Nephron (organoid): ENCODE measurements at regions not wholly inside any gene's neighbourhood (a gene's known extent, or its start where the extent isn't known, plus 50 kb on each side); places are given as distances from the start of the nearest gene placed in this dataset.

ENCODE experiments used
- H3K27ac Mint-ChIP-seq, 3 experiments: 2 replicates each; pipeline ENCODE4 v1.8.0; 2020; ENCODE audit warnings: mixed read lengths in 3 of 3, mild to moderate bottlenecking in 2 of 3, moderate library complexity in 1 of 3
- H3K27me3 Mint-ChIP-seq: 2 replicates; pipeline ENCODE4 v1.8.0; 2021; ENCODE audit warnings: low read depth, mild to moderate bottlenecking, moderate library complexity, mixed read lengths
- H3K36me3 Mint-ChIP-seq: 2 replicates; pipeline ENCODE4 v1.8.0; 2020; ENCODE audit warnings: low read depth, mixed read lengths
- H3K4me1 Mint-ChIP-seq: 2 replicates; pipeline ENCODE4 v1.8.0; 2020; ENCODE audit warnings: mixed read lengths
- H3K4me3 Mint-ChIP-seq, 3 experiments: 2 replicates each; pipeline ENCODE4 v1.8.0; 2020; ENCODE audit warnings: mild to moderate bottlenecking in 3 of 3, mixed read lengths in 3 of 3, moderate library complexity in 2 of 3
- H3K9me3 Mint-ChIP-seq: 2 replicates; pipeline ENCODE4 v1.8.0; 2020; ENCODE audit warnings: mixed read lengths
- TF ChIP-seq, protein P1 (sequence below), 3 experiments: fragments of 200-600 bp; sonication (generic); IDR thresholded peaks; one replicate each; pipeline ENCODE4 v1.5.0; 2021; ENCODE audit warnings: antibody characterized with exemption in 3 of 3; ENCODE audit not compliant: unreplicated experiment in 3 of 3

DNA sequence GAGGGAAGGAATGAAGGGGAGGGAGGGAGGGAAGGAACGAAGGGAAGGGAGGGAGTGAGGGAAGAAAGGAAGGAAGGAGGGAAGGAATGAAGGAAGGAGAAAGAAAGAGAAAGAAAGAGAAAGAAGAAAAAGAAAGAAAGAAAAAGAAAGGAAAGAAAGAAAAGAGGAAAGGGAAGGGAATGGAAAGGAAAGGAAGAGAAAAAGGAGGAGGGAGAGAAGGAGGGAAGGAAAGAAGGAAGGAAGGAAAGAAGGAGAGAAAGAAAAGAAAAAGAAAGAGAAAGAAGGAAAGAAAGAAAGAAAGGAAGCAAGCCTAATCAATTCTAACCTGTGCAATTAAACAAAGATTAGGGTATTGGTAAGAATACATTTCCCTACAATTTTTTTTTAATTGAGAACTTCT, 238.6 kb downstream of the PYDC2 start:
- Mint-ChIP-seq H3K27ac (no peak overlapping the region), H3K27me3 (no peaks in the 10 kb centered on the region), H3K9me3 (peaks cover 14% of the 10 kb centered on the region), H3K4me1 (no peaks in the 10 kb centered on the region), H3K4me3 (no peak overlapping the region), H3K36me3 (no peaks in the 10 kb centered on the region)
- TF ChIP-seq, protein P1, sequence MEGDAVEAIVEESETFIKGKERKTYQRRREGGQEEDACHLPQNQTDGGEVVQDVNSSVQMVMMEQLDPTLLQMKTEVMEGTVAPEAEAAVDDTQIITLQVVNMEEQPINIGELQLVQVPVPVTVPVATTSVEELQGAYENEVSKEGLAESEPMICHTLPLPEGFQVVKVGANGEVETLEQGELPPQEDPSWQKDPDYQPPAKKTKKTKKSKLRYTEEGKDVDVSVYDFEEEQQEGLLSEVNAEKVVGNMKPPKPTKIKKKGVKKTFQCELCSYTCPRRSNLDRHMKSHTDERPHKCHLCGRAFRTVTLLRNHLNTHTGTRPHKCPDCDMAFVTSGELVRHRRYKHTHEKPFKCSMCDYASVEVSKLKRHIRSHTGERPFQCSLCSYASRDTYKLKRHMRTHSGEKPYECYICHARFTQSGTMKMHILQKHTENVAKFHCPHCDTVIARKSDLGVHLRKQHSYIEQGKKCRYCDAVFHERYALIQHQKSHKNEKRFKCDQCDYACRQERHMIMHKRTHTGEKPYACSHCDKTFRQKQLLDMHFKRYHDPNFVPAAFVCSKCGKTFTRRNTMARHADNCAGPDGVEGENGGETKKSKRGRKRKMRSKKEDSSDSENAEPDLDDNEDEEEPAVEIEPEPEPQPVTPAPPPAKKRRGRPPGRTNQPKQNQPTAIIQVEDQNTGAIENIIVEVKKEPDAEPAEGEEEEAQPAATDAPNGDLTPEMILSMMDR (IDR thresholded peaks at IDR 0.05; ENCODE audit: unreplicated experiment in 3 of 3) = no peak

DNA sequence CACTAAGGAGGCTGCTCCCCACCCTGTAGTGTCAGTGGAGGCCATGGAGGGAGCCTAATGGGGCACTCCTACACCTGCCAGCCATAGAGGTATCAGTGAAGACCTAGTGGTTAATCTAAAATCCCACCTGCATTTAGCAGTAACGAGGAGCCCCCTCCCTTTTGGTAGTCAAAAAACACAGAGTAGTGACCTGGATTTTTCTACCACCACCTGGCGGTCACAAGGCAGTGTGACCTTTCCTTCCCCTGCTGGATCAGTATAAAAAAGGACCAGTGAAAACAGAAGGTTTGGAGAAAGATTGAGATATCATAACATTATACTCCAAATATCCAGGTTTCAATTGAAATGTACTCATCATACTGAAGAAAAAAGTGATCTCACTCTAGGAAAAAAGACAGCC, 241.2 kb downstream of the PYDC2 start:
- peaks cover 16% of the 10 kb centered on the region for H3K9me3 Mint-ChIP-seq
- no peaks in the 10 kb centered on the region for H3K36me3 Mint-ChIP-seq
- no peak overlapping the region for H3K27ac Mint-ChIP-seq

DNA sequence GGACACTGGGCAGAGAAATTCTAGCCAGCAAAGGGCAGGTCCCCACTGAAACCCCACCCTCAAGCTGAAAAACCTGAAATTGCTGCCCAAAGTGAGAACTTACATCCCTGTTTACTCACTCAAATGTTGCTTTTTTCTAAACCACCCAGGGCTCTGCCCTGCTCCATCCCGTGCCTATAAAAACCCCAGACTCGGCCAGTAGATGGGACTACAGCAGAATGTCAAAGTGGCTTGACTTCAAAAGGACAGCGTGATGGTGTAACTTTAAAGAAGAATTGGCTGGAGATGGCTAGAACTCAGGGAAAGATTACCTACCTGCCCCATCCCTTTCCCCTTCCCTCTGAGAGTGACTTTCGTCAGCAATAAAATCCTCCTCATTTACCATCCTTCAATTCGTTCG, 246.9 kb downstream of the PYDC2 start:
- TF ChIP-seq, protein P1 (IDR thresholded peaks at IDR 0.05; ENCODE audit: unreplicated experiment in 3 of 3) = no peak
- no peaks in the 10 kb centered on the region for H3K27me3 Mint-ChIP-seq
- H3K27ac Mint-ChIP-seq = no peak overlapping the region
- no peak overlapping the region for H3K4me3 Mint-ChIP-seq
- H3K4me1 Mint-ChIP-seq = no peaks in the 10 kb centered on the region
- H3K36me3 Mint-ChIP-seq = no peaks in the 10 kb centered on the region
- H3K9me3 Mint-ChIP-seq = peaks cover 8% of the 10 kb centered on the region

More for the DNA sequence above, 241.2 kb downstream of the PYDC2 start:
- no peaks in the 10 kb centered on the region for H3K4me1 Mint-ChIP-seq
- no peak overlapping the region for H3K4me3 Mint-ChIP-seq
- TF ChIP-seq, protein P1 (IDR thresholded peaks at IDR 0.05; ENCODE audit: unreplicated experiment in 3 of 3) = no peak
- no peaks in the 10 kb centered on the region for H3K27me3 Mint-ChIP-seq

DNA sequence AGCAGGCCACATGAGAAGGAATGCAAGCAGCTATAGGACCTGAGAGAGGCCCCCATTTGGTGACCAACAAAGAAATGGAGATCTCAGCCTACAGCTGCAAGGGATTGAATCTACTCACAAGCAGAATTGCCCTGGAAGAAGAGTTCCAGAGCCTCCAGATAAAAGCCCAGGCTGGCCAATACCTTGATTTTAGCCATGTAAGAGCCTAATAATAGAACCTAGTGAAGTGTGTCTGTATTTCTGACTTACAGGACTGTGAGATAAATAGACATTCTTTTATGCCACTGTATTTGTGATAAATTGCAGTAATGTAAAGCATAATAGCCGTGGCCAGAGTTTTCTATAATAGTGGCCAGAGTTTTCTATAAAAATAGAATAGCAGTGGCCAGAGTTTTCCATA, 254.6 kb downstream of the PYDC2 start:
- Mint-ChIP-seq H3K4me1 (no peaks in the 10 kb centered on the region), H3K9me3 (peaks cover 6% of the 10 kb centered on the region), H3K4me3 (no peak overlapping the region)

DNA sequence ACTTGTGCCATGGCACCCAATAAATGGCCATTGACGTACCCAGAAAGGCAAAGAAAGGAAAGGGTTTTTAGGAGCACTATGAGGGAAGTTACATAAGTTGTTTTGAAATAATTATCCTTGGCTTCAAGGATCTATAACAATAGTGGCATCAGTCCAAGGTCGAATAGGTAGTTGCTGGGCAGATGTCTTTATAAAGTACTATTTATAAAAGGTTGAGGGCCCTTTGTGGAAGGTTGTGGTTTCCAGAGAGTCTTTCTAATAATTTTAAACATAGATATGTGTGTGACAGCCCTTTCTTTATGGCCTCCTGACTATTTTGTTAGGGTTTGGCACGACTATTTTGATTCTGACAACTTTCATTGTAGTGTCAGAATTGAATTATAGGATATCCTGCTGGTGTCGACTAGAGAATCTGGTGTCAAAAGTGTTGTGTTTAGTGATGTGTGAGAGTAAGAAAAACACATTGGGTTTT, 260.5 kb downstream of the PYDC2 start:
- no peaks in the 10 kb centered on the region for H3K36me3 Mint-ChIP-seq
- H3K4me3 Mint-ChIP-seq = no peak overlapping the region
- no peaks in the 10 kb centered on the region for H3K27me3 Mint-ChIP-seq
- no peaks in the 10 kb centered on the region for H3K9me3 Mint-ChIP-seq
- H3K4me1 Mint-ChIP-seq = no peaks in the 10 kb centered on the region
- TF ChIP-seq, protein P1 (IDR thresholded peaks at IDR 0.05; ENCODE audit: unreplicated experiment in 3 of 3) = no peak
- H3K27ac Mint-ChIP-seq = no peak overlapping the region

More for the DNA sequence above, 254.6 kb downstream of the PYDC2 start:
- no peak overlapping the region for H3K27ac Mint-ChIP-seq
- H3K36me3 Mint-ChIP-seq = no peaks in the 10 kb centered on the region
- H3K27me3 Mint-ChIP-seq = no peaks in the 10 kb centered on the region
- TF ChIP-seq, protein P1 (IDR thresholded peaks at IDR 0.05; ENCODE audit: unreplicated experiment in 3 of 3) = no peak

DNA sequence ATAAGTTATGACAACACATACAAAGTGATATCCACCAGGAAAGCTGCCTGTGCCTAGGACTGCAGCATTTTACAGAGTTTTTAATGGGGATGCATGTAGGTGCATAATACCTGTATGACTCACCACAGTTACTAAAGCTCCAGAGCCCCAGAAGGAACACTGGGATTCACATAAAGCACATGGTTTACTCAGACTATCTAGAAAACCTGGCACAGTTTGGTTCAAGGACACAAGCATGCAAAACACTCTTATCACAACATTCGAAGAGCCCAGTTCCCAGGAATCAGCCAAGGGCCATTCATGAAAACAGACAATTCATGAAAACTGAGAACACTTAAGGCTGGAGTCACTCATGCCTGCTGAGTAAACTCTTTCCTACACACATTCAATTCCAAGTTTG, 261.0 kb downstream of the PYDC2 start:
- Mint-ChIP-seq H3K4me3 (no peak overlapping the region), H3K27ac (no peak overlapping the region), H3K36me3 (no peaks in the 10 kb centered on the region), H3K9me3 (no peaks in the 10 kb centered on the region), H3K4me1 (no peaks in the 10 kb centered on the region), H3K27me3 (no peaks in the 10 kb centered on the region)
- TF ChIP-seq, protein P1 (IDR thresholded peaks at IDR 0.05; ENCODE audit: unreplicated experiment in 3 of 3) = no peak
